ENCODE measurements at regions not wholly inside any gene's neighbourhood (a gene's known extent, or its start where the extent isn't known, plus 50 kb on each side); places are given as distances from the start of the nearest gene placed in this dataset.

- TF ChIP-seq, protein P1, sequence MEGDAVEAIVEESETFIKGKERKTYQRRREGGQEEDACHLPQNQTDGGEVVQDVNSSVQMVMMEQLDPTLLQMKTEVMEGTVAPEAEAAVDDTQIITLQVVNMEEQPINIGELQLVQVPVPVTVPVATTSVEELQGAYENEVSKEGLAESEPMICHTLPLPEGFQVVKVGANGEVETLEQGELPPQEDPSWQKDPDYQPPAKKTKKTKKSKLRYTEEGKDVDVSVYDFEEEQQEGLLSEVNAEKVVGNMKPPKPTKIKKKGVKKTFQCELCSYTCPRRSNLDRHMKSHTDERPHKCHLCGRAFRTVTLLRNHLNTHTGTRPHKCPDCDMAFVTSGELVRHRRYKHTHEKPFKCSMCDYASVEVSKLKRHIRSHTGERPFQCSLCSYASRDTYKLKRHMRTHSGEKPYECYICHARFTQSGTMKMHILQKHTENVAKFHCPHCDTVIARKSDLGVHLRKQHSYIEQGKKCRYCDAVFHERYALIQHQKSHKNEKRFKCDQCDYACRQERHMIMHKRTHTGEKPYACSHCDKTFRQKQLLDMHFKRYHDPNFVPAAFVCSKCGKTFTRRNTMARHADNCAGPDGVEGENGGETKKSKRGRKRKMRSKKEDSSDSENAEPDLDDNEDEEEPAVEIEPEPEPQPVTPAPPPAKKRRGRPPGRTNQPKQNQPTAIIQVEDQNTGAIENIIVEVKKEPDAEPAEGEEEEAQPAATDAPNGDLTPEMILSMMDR (IDR thresholded peaks at IDR 0.05; ENCODE audit: borderline replicate concordance, extremely low read depth, low read length, poor library complexity, severe bottlenecking): no peak
- TF ChIP-seq EZH2 (IDR thresholded peaks at IDR 0.05; ENCODE audit: borderline replicate concordance, low read depth, low read length, severe bottlenecking): no peak
Measured at GRCh38 chr18:70459251-70459650, 170.4 kb downstream of the SOCS6 start.
